SK-MEL-5 (cell line): ENCODE measurements at regions not wholly inside any gene's neighbourhood (a gene's known extent, or its start where the extent isn't known, plus 50 kb on each side); places are given as distances from the start of the nearest gene placed in this dataset.
"Not testable (repeated sequence)": the region's sequence is repeated elsewhere in the genome, so short reads cannot be mapped to it uniquely, and the experiment has no call there.

Source experiments
- DNase-seq: peaks from one replicate; pipeline ENCODE4 v3.0.0-alpha.2; 2016; ENCODE audit warnings: low read depth, low spot score
- in situ Hi-C: cut with HindIII; loops from 2 replicates; pipeline ENCODE4 v1.10.0; 2016; ENCODE audit warnings: low sequenced_read_pairs, high pct_unique_total_duplicates, low pct_unique_long_range_greater_than_20kb

GRCh38 chr21:34215911-34216717 is 142.7 kb downstream of the MRPS6 start:
- in situ Hi-C loops, result no loop called here
- no peak for DNase-seq

GRCh38 chr21:34216718-34217032 is 143.3 kb downstream of the MRPS6 start:
- in situ Hi-C loops, result no loop called here
- DNase-seq, result no peak

- in situ Hi-C loops, result no loop called here
- DNase-seq, result no peak
Observed at GRCh38 chr21:34217263-34217662, 143.9 kb downstream of the MRPS6 start.

- no peak for DNase-seq
- in situ Hi-C loops, result no loop called here
Observed at GRCh38 chr21:34219334-34220060, 144.3 kb upstream of the KCNE2 start.

GRCh38 chr21:34220556-34221195 is 143.1 kb upstream of the KCNE2 start:
- DNase-seq, result no peak
- in situ Hi-C loops, result no loop called here

- in situ Hi-C loops, result no loop called here
- no peak for DNase-seq
Observed at GRCh38 chr21:34221331-34222030, 142.3 kb upstream of the KCNE2 start.

GRCh38 chr21:34222031-34222335 is 141.8 kb upstream of the KCNE2 start:
- DNase-seq, result no peak
- in situ Hi-C loops, result no loop called here

- in situ Hi-C loops, result no loop called here
- DNase-seq, result no peak
Observed at GRCh38 chr21:34223376-34223775, 140.4 kb upstream of the KCNE2 start.

- DNase-seq, result no peak
- in situ Hi-C loops, result no loop called here
Observed at GRCh38 chr21:34227386-34227852, 136.4 kb upstream of the KCNE2 start.

- in situ Hi-C loops, result no loop called here
- DNase-seq, result no peak
Observed at GRCh38 chr21:34228792-34229191, 135.0 kb upstream of the KCNE2 start.

- in situ Hi-C loops, result no loop called here
- DNase-seq, result peak; percentile 42
Observed at GRCh38 chr21:34229353-34229752, 134.5 kb upstream of the KCNE2 start.

GRCh38 chr21:34233741-34234140 is 130.1 kb upstream of the KCNE2 start:
- DNase-seq, in situ Hi-C loops: not testable (repeated sequence)

GRCh38 chr21:34235514-34235913 is 128.3 kb upstream of the KCNE2 start:
- in situ Hi-C loops, result no loop called here
- DNase-seq, result no peak

GRCh38 chr21:34242973-34243372 is 120.8 kb upstream of the KCNE2 start:
- peak; percentile 9 for DNase-seq
- in situ Hi-C loops, result no loop called here

- DNase-seq, result peak; percentile 71
- in situ Hi-C loops, result no loop called here
Observed at GRCh38 chr21:34243562-34243961, 120.2 kb upstream of the KCNE2 start.

- in situ Hi-C loops, result no loop called here
- DNase-seq, result no peak
Observed at GRCh38 chr21:34252751-34253150, 111.1 kb upstream of the KCNE2 start.

- no peak for DNase-seq
- in situ Hi-C loops, result no loop called here
Observed at GRCh38 chr21:34255073-34255472, 108.7 kb upstream of the KCNE2 start.

GRCh38 chr21:34260277-34261008 is 103.4 kb upstream of the KCNE2 start:
- DNase-seq, result no peak
- in situ Hi-C loops, result no loop called here
